ENCODE measurements at regions not wholly inside any gene's neighbourhood (a gene's known extent, or its start where the extent isn't known, plus 50 kb on each side); places are given as distances from the start of the nearest gene placed in this dataset.
A peak's percentile ranks its signal among the peaks of the same experiment; 100 is the strongest.

GRCh38 chr3:18111796-18112232 lies 313.3 kb downstream of the SATB1 start:
- Histone ChIP-seq H3K4me1 (ENCODE audit: control insufficient read depth, insufficient read depth, low read length) (no peaks in the 10 kb centered on the region), H3K27me3 (ENCODE audit: control insufficient read depth, insufficient read depth, low read length) (no peaks in the 10 kb centered on the region), H3K27ac (ENCODE audit: low read length) (no peak overlapping the region), H3K9me3 (replicated peaks; ENCODE audit: control insufficient read depth, low read depth, low read length) (no peaks in the 10 kb centered on the region), H3K36me3 (ENCODE audit: control insufficient read depth, insufficient read depth, low read length) (no peaks in the 10 kb centered on the region), H3K4me3 (ENCODE audit: low read length) (no peak overlapping the region)
- peak; percentile 48 for DNase-seq
- no CpG with 5 or more reads among the region's 6 CpGs for WGBS (ENCODE audit: insufficient coverage)

- no CpG with 5 or more reads among the region's 3 CpGs for WGBS (ENCODE audit: insufficient coverage)
- H3K27me3 ChIP-seq (ENCODE audit: control insufficient read depth, insufficient read depth, low read length) = no peaks in the 10 kb centered on the region
- DNase-seq = no peak
- H3K36me3 ChIP-seq (ENCODE audit: control insufficient read depth, insufficient read depth, low read length) = no peaks in the 10 kb centered on the region
- H3K4me3 ChIP-seq (ENCODE audit: low read length) = no peak overlapping the region
- no peaks in the 10 kb centered on the region for H3K4me1 ChIP-seq (ENCODE audit: control insufficient read depth, insufficient read depth, low read length)
- no peaks in the 10 kb centered on the region for H3K9me3 ChIP-seq (replicated peaks; ENCODE audit: control insufficient read depth, low read depth, low read length)
- no peak overlapping the region for H3K27ac ChIP-seq (ENCODE audit: low read length)
Observed at GRCh38 chr3:18103591-18103990, 321.5 kb downstream of the SATB1 start.

- Histone ChIP-seq H3K36me3 (ENCODE audit: control insufficient read depth, insufficient read depth, low read length) (no peaks in the 10 kb centered on the region), H3K27me3 (ENCODE audit: control insufficient read depth, insufficient read depth, low read length) (no peaks in the 10 kb centered on the region), H3K4me3 (ENCODE audit: low read length) (no peak overlapping the region), H3K9me3 (replicated peaks; ENCODE audit: control insufficient read depth, low read depth, low read length) (no peaks in the 10 kb centered on the region), H3K4me1 (ENCODE audit: control insufficient read depth, insufficient read depth, low read length) (no peaks in the 10 kb centered on the region), H3K27ac (ENCODE audit: low read length) (no peak overlapping the region)
- DNase-seq = no peak
Observed at GRCh38 chr3:18100121-18100520, 325.0 kb downstream of the SATB1 start.

- Histone ChIP-seq H3K27ac (ENCODE audit: low read length) (no peak overlapping the region), H3K4me3 (ENCODE audit: low read length) (no peak overlapping the region), H3K9me3 (replicated peaks; ENCODE audit: control insufficient read depth, low read depth, low read length) (no peaks in the 10 kb centered on the region), H3K27me3 (ENCODE audit: control insufficient read depth, insufficient read depth, low read length) (no peaks in the 10 kb centered on the region), H3K36me3 (ENCODE audit: control insufficient read depth, insufficient read depth, low read length) (no peaks in the 10 kb centered on the region), H3K4me1 (ENCODE audit: control insufficient read depth, insufficient read depth, low read length) (no peaks in the 10 kb centered on the region)
- WGBS (ENCODE audit: insufficient coverage) = 90% methylated on average over 1 of the region's 5 CpGs
- no peak for DNase-seq
Observed at GRCh38 chr3:18099611-18100010, 325.5 kb downstream of the SATB1 start.

- no peaks in the 10 kb centered on the region for H3K4me1 ChIP-seq (ENCODE audit: control insufficient read depth, insufficient read depth, low read length)
- no peak overlapping the region for H3K27ac ChIP-seq (ENCODE audit: low read length)
- DNase-seq = no peak
- H3K36me3 ChIP-seq (ENCODE audit: control insufficient read depth, insufficient read depth, low read length) = no peaks in the 10 kb centered on the region
- no peak overlapping the region for H3K4me3 ChIP-seq (ENCODE audit: low read length)
- no peaks in the 10 kb centered on the region for H3K9me3 ChIP-seq (replicated peaks; ENCODE audit: control insufficient read depth, low read depth, low read length)
- 90% methylated on average over 4 of the region's 6 CpGs for WGBS (ENCODE audit: insufficient coverage)
- no peaks in the 10 kb centered on the region for H3K27me3 ChIP-seq (ENCODE audit: control insufficient read depth, insufficient read depth, low read length)
Observed at GRCh38 chr3:18098960-18099587, 326.1 kb downstream of the SATB1 start.

GRCh38 chr3:18097989-18098388 lies 327.1 kb downstream of the SATB1 start:
- Histone ChIP-seq H3K27me3 (ENCODE audit: control insufficient read depth, insufficient read depth, low read length) (no peaks in the 10 kb centered on the region), H3K4me3 (ENCODE audit: low read length) (no peak overlapping the region), H3K36me3 (ENCODE audit: control insufficient read depth, insufficient read depth, low read length) (no peaks in the 10 kb centered on the region), H3K9me3 (replicated peaks; ENCODE audit: control insufficient read depth, low read depth, low read length) (no peaks in the 10 kb centered on the region), H3K27ac (ENCODE audit: low read length) (no peak overlapping the region), H3K4me1 (ENCODE audit: control insufficient read depth, insufficient read depth, low read length) (no peaks in the 10 kb centered on the region)
- no CpG with 5 or more reads among the region's 3 CpGs for WGBS (ENCODE audit: insufficient coverage)
- DNase-seq = no peak

GRCh38 chr3:18097473-18097872 lies 327.7 kb downstream of the SATB1 start:
- H3K27ac ChIP-seq (ENCODE audit: low read length) = no peak overlapping the region
- no peak overlapping the region for H3K4me3 ChIP-seq (ENCODE audit: low read length)
- H3K27me3 ChIP-seq (ENCODE audit: control insufficient read depth, insufficient read depth, low read length) = no peaks in the 10 kb centered on the region
- WGBS (ENCODE audit: insufficient coverage) = 80% methylated on average over 2 of the region's 3 CpGs
- H3K4me1 ChIP-seq (ENCODE audit: control insufficient read depth, insufficient read depth, low read length) = no peaks in the 10 kb centered on the region
- DNase-seq = no peak
- H3K36me3 ChIP-seq (ENCODE audit: control insufficient read depth, insufficient read depth, low read length) = no peaks in the 10 kb centered on the region
- H3K9me3 ChIP-seq (replicated peaks; ENCODE audit: control insufficient read depth, low read depth, low read length) = no peaks in the 10 kb centered on the region

GRCh38 chr3:18092726-18093125 lies 332.4 kb downstream of the SATB1 start:
- Histone ChIP-seq H3K4me1 (ENCODE audit: control insufficient read depth, insufficient read depth, low read length) (no peaks in the 10 kb centered on the region), H3K27ac (ENCODE audit: low read length) (no peak overlapping the region), H3K9me3 (replicated peaks; ENCODE audit: control insufficient read depth, low read depth, low read length) (no peaks in the 10 kb centered on the region), H3K4me3 (ENCODE audit: low read length) (no peak overlapping the region), H3K36me3 (ENCODE audit: control insufficient read depth, insufficient read depth, low read length) (no peaks in the 10 kb centered on the region), H3K27me3 (ENCODE audit: control insufficient read depth, insufficient read depth, low read length) (no peaks in the 10 kb centered on the region)
- DNase-seq = no peak
- 100% methylated on average over 1 of the region's 5 CpGs for WGBS (ENCODE audit: insufficient coverage)

GRCh38 chr3:18090377-18090776 lies 334.8 kb downstream of the SATB1 start:
- H3K36me3 ChIP-seq (ENCODE audit: control insufficient read depth, insufficient read depth, low read length) = no peaks in the 10 kb centered on the region
- no peak overlapping the region for H3K4me3 ChIP-seq (ENCODE audit: low read length)
- no peak overlapping the region for H3K27ac ChIP-seq (ENCODE audit: low read length)
- H3K27me3 ChIP-seq (ENCODE audit: control insufficient read depth, insufficient read depth, low read length) = no peaks in the 10 kb centered on the region
- DNase-seq = no peak
- no peaks in the 10 kb centered on the region for H3K4me1 ChIP-seq (ENCODE audit: control insufficient read depth, insufficient read depth, low read length)
- H3K9me3 ChIP-seq (replicated peaks; ENCODE audit: control insufficient read depth, low read depth, low read length) = no peaks in the 10 kb centered on the region

- H3K9me3 ChIP-seq (replicated peaks; ENCODE audit: control insufficient read depth, low read depth, low read length) = no peaks in the 10 kb centered on the region
- H3K27me3 ChIP-seq (ENCODE audit: control insufficient read depth, insufficient read depth, low read length) = no peaks in the 10 kb centered on the region
- H3K4me1 ChIP-seq (ENCODE audit: control insufficient read depth, insufficient read depth, low read length) = no peaks in the 10 kb centered on the region
- peak; percentile 3 for DNase-seq
- H3K27ac ChIP-seq (ENCODE audit: low read length) = no peak overlapping the region
- no peak overlapping the region for H3K4me3 ChIP-seq (ENCODE audit: low read length)
- no peaks in the 10 kb centered on the region for H3K36me3 ChIP-seq (ENCODE audit: control insufficient read depth, insufficient read depth, low read length)
- 40% methylated on average over 3 of the region's 3 CpGs for WGBS (ENCODE audit: insufficient coverage)
Observed at GRCh38 chr3:18087988-18088387, 337.2 kb downstream of the SATB1 start.

GRCh38 chr3:18086760-18087159 lies 338.4 kb downstream of the SATB1 start:
- no peak overlapping the region for H3K27ac ChIP-seq (ENCODE audit: low read length)
- no peaks in the 10 kb centered on the region for H3K36me3 ChIP-seq (ENCODE audit: control insufficient read depth, insufficient read depth, low read length)
- DNase-seq = no peak
- WGBS (ENCODE audit: insufficient coverage) = no CpG with 5 or more reads among the region's 5 CpGs
- H3K4me3 ChIP-seq (ENCODE audit: low read length) = no peak overlapping the region
- no peaks in the 10 kb centered on the region for H3K27me3 ChIP-seq (ENCODE audit: control insufficient read depth, insufficient read depth, low read length)
- no peaks in the 10 kb centered on the region for H3K4me1 ChIP-seq (ENCODE audit: control insufficient read depth, insufficient read depth, low read length)
- no peaks in the 10 kb centered on the region for H3K9me3 ChIP-seq (replicated peaks; ENCODE audit: control insufficient read depth, low read depth, low read length)

Data from muscle of leg (tissue), 3 donors.